ENCODE measurements at regions not wholly inside any gene's neighbourhood (a gene's known extent, or its start where the extent isn't known, plus 50 kb on each side); places are given as distances from the start of the nearest gene placed in this dataset.

GRCh38 chr4:122003335-122003734 lies 51.5 kb upstream of the TRPC3 start:
- TF ChIP-seq CTCF (IDR thresholded peaks at IDR 0.05): peak in 2 of 6 experiments; percentile 20 to 28
- TF ChIP-seq POLR2A (IDR thresholded peaks at IDR 0.05): no peak
- TF ChIP-seq POLR2AphosphoS5 (IDR thresholded peaks at IDR 0.05): no peak
- TF ChIP-seq EP300 (IDR thresholded peaks at IDR 0.05): no peak
